HG02852 (cell line): ENCODE measurements at regions not wholly inside any gene's neighbourhood (a gene's known extent, or its start where the extent isn't known, plus 50 kb on each side); places are given as distances from the start of the nearest gene placed in this dataset.
A peak's percentile ranks its signal among the peaks of the same experiment; 100 is the strongest.

Experiments used
- ATAC-seq: cut with Tn5 transposase; IDR thresholded peaks from one replicate; pipeline ENCODE4 v1.9.1; 2021; ENCODE audit warnings: mild to moderate bottlenecking, moderate library complexity; ENCODE audit not compliant: unreplicated experiment

GRCh38 chr9:1462626-1463308 lies 412.6 kb downstream of the DMRT2 start:
- ATAC-seq = no peak

GRCh38 chr9:1469996-1470395 lies 419.8 kb downstream of the DMRT2 start:
- peak; percentile 94 for ATAC-seq

- no peak for ATAC-seq
Observed at GRCh38 chr9:1473956-1474634, 423.9 kb downstream of the DMRT2 start.

GRCh38 chr9:1474671-1475070 lies 424.5 kb downstream of the DMRT2 start:
- no peak for ATAC-seq

- peak; percentile 92 for ATAC-seq
Observed at GRCh38 chr9:1490341-1491232, 440.4 kb downstream of the DMRT2 start.

- no peak for ATAC-seq
Observed at GRCh38 chr9:1492156-1492555, 442.0 kb downstream of the DMRT2 start.

GRCh38 chr9:1495282-1496030 lies 445.3 kb downstream of the DMRT2 start:
- ATAC-seq = no peak

- ATAC-seq = no peak
Observed at GRCh38 chr9:1505489-1505888, 455.3 kb downstream of the DMRT2 start.

- ATAC-seq = no peak
Observed at GRCh38 chr9:1510712-1511111, 460.6 kb downstream of the DMRT2 start.

GRCh38 chr9:1513105-1513504 lies 462.9 kb downstream of the DMRT2 start:
- no peak for ATAC-seq

- ATAC-seq = no peak
Observed at GRCh38 chr9:1514250-1514649, 464.1 kb downstream of the DMRT2 start.

- no peak for ATAC-seq
Observed at GRCh38 chr9:1514776-1515363, 464.7 kb downstream of the DMRT2 start.

GRCh38 chr9:1515557-1515956 lies 465.4 kb downstream of the DMRT2 start:
- no peak for ATAC-seq

- ATAC-seq = no peak
Observed at GRCh38 chr9:1521547-1521946, 471.4 kb downstream of the DMRT2 start.

GRCh38 chr9:1522219-1522767 lies 472.1 kb downstream of the DMRT2 start:
- peak; percentile 77 for ATAC-seq

- no peak for ATAC-seq
Observed at GRCh38 chr9:1528456-1528855, 478.3 kb downstream of the DMRT2 start.

- no peak for ATAC-seq
Observed at GRCh38 chr9:1530696-1531095, 480.5 kb downstream of the DMRT2 start.

GRCh38 chr9:1531424-1531823 lies 481.3 kb downstream of the DMRT2 start:
- ATAC-seq = no peak

GRCh38 chr9:1532171-1532570 lies 482.0 kb downstream of the DMRT2 start:
- no peak for ATAC-seq

GRCh38 chr9:1535051-1535450 lies 480.1 kb upstream of the SMARCA2 start:
- no peak for ATAC-seq
